SK-N-SH (cell line): ENCODE measurements at regions not wholly inside any gene's neighbourhood (a gene's known extent, or its start where the extent isn't known, plus 50 kb on each side); places are given as distances from the start of the nearest gene placed in this dataset.
A peak's percentile ranks its signal among the peaks of the same experiment; 100 is the strongest.

Experiments
- CTCF ChIA-PET: fragments of 300-600, 350-600 bp; formaldehyde crosslinking; extraction: SDS; loops from one replicate; lab custom pipeline; 2021; lab: Yijun Ruan, JAX
- POLR2A ChIA-PET: fragments of 350-600 bp; sonication (Branson Sonifier 250); formaldehyde crosslinking; extraction: SDS; loops from one replicate; lab custom pipeline; 2020; ENCODE audit warnings: antibody characterized with exemption, inconsistent platforms; lab: Yijun Ruan, JAX
- DNase-seq: peaks from one replicate; pipeline ENCODE4 v3.0.0; 2012
- H2AFZ ChIP-seq: fragments of 200-600 bp; sonication (generic); 2 replicates; pipeline ENCODE4 v1.8.1; 2016; ENCODE audit warnings: antibody characterized with exemption, mild to moderate bottlenecking, low read depth
- H3F3A ChIP-seq: fragments of 200-600 bp; sonication (generic); replicated peaks from 2 replicates; pipeline ENCODE3; 2016; ENCODE audit warnings: antibody characterized with exemption, mild to moderate bottlenecking; ENCODE audit not compliant: insufficient read depth
- H3K27ac ChIP-seq, 2 experiments: fragments of 200-500 bp in 1 of 2; fragments of 200-600 bp in 1 of 2; sonication (Bioruptor generic) in 1 of 2; sonication (generic), shearing (Covaris generic) in 1 of 2; 2 replicates each; pipeline versions ENCODE4 v1.5.1 to v1.6.1; 2014 to 2016; ENCODE audit warnings: low read depth in 2 of 2, inconsistent platforms in 1 of 2, low read length in 1 of 2, mild to moderate bottlenecking in 1 of 2, mixed read lengths in 1 of 2
- H3K27me3 ChIP-seq: fragments of 200-600 bp; sonication (generic), shearing (Covaris generic); 2 replicates; pipeline ENCODE4 v1.6.1; 2016; ENCODE audit warnings: mixed run types; ENCODE audit not compliant: insufficient read depth
- H3K36me3 ChIP-seq, 2 experiments: fragments of 200-500 bp in 1 of 2; fragments of 200-600 bp in 1 of 2; sonication (Bioruptor generic) in 1 of 2; sonication (generic) in 1 of 2; replicated peaks in 1 of 2; 2 replicates each; pipeline versions ENCODE3 to v1.5.1; 2014 to 2016; ENCODE audit warnings: low read length in 1 of 2, mild to moderate bottlenecking in 1 of 2; ENCODE audit not compliant: insufficient read depth in 2 of 2, control insufficient read depth in 1 of 2
- H3K4me1 ChIP-seq, 2 experiments: fragments of 200-500 bp in 1 of 2; fragments of 200-600 bp in 1 of 2; sonication (Bioruptor generic) in 1 of 2; sonication (generic), shearing (Covaris generic) in 1 of 2; 2 replicates each; pipeline versions ENCODE4 v1.5.1 to v1.6.1; 2014 to 2016; ENCODE audit warnings: low read depth in 1 of 2, low read length in 1 of 2, mixed run types in 1 of 2; ENCODE audit not compliant: insufficient read depth in 2 of 2, control insufficient read depth in 1 of 2
- H3K4me2 ChIP-seq: fragments of 200-600 bp; sonication (generic), shearing (Covaris generic); 2 replicates; pipeline ENCODE4 v1.6.1; 2017; ENCODE audit warnings: mixed run types
- H3K4me3 ChIP-seq, 2 experiments: fragments of 200-500 bp in 1 of 2; fragments of 200-600 bp in 1 of 2; sonication (Bioruptor generic) in 1 of 2; sonication (generic), shearing (Covaris generic) in 1 of 2; 2 replicates each; pipeline versions ENCODE4 v1.5.1 to v1.8.1; 2014 to 2016; ENCODE audit warnings: low read depth in 2 of 2, inconsistent platforms in 1 of 2, low read length in 1 of 2, mild to moderate bottlenecking in 1 of 2, mixed read lengths in 1 of 2, moderate library complexity in 1 of 2
- H3K79me2 ChIP-seq: fragments of 200-600 bp; sonication (generic); 2 replicates; pipeline ENCODE4 v1.8.1; 2017; ENCODE audit warnings: mild to moderate bottlenecking; ENCODE audit not compliant: insufficient read depth
- H3K9ac ChIP-seq: fragments of 200-600 bp; sonication (generic); 2 replicates; pipeline ENCODE4 v1.6.1; 2017; ENCODE audit warnings: mixed run types
- H3K9me2 ChIP-seq: fragments of 200-600 bp; sonication (generic); 2 replicates; pipeline ENCODE4 v1.6.1; 2017; ENCODE audit warnings: mixed run types
- H3K9me3 ChIP-seq: fragments of 200-600 bp; sonication (generic); 2 replicates; pipeline ENCODE4 v1.6.1; 2017; ENCODE audit warnings: mixed run types, mild to moderate bottlenecking, moderate library complexity
- H4K20me1 ChIP-seq: fragments of 200-600 bp; sonication (generic); 2 replicates; pipeline ENCODE4 v1.6.1; 2017; ENCODE audit warnings: mild to moderate bottlenecking, mixed run types; ENCODE audit not compliant: insufficient read depth
- CHD2 ChIP-seq: fragments of 150-350 bp; IDR thresholded peaks from 2 replicates; pipeline ENCODE4 v1.6.1; 2018; ENCODE audit warnings: low read length; ENCODE audit not compliant: partially characterized antibody
- ELF1 ChIP-seq: IDR thresholded peaks from 2 replicates; pipeline ENCODE4 v1.4.0; 2012
- EZH2phosphoT487 ChIP-seq: fragments of 200-600 bp; sonication (generic); IDR thresholded peaks from 2 replicates; pipeline ENCODE4 v1.6.1; 2017; ENCODE audit warnings: low read depth, mixed run types, mild to moderate bottlenecking, antibody characterized with exemption, moderate library complexity, borderline replicate concordance
- IRF3 ChIP-seq: fragments of 150-350 bp; IDR thresholded peaks from 2 replicates; pipeline ENCODE4 v1.6.1; 2016; ENCODE audit warnings: mild to moderate bottlenecking, low read depth, low read length
- MAX ChIP-seq: IDR thresholded peaks from 2 replicates; pipeline ENCODE4 v1.4.0; 2012; ENCODE audit warnings: low read depth
- MXI1 ChIP-seq: IDR thresholded peaks from 2 replicates; pipeline ENCODE4 v1.6.1; 2012; ENCODE audit warnings: mild to moderate bottlenecking, low read depth, low read length, improper control_type of control experiment
- NRF1 ChIP-seq: IDR thresholded peaks from 2 replicates; pipeline ENCODE4 v1.6.1; 2012; ENCODE audit warnings: low read depth, mild to moderate bottlenecking, low read length
- PBX3 ChIP-seq: IDR thresholded peaks from 2 replicates; pipeline ENCODE4; 2012
- RAD21 ChIP-seq: IDR thresholded peaks from 2 replicates; pipeline ENCODE4 v1.6.1; 2012; ENCODE audit warnings: mild to moderate bottlenecking, low read length
- RCOR1 ChIP-seq: fragments of 150-350 bp; IDR thresholded peaks from 2 replicates; pipeline ENCODE4 v1.6.1; 2017; ENCODE audit warnings: antibody characterized with exemption, low read length
- REST ChIP-seq: IDR thresholded peaks from 2 replicates; pipeline ENCODE4 v1.6.1; 2012; ENCODE audit warnings: mild to moderate bottlenecking, low read depth, low read length, moderate library complexity
- TCF12 ChIP-seq: IDR thresholded peaks from 2 replicates; pipeline ENCODE4 v1.4.0; 2012
- TEAD4 ChIP-seq: IDR thresholded peaks from 2 replicates; pipeline ENCODE4 v1.4.0; 2012; ENCODE audit warnings: mild to moderate bottlenecking, borderline replicate concordance; ENCODE audit not compliant: insufficient read depth
- USF1 ChIP-seq: IDR thresholded peaks from 2 replicates; pipeline ENCODE4 v1.4.0; 2012; ENCODE audit warnings: low read depth, borderline replicate concordance
- WGBS: methylation state at CpG from one replicate; pipeline ENCODE4 v1.1.6; 2017; ENCODE audit warnings: low lambda C conversion rate; 5-methylcytosine and 5-hydroxymethylcytosine counted together
- TF ChIP-seq, protein P1 (sequence below): fragments of 200-600 bp; sonication (generic); IDR thresholded peaks from 2 replicates; pipeline ENCODE4 v1.6.1; 2017; ENCODE audit warnings: antibody characterized with exemption, mild to moderate bottlenecking, moderate library complexity

- WGBS, result 84% methylated on average over 4 of the region's 4 CpGs
- H3K9me2 ChIP-seq, result no peaks in the 10 kb centered on the region
- H3K4me3 ChIP-seq, result no peak overlapping the region
- no peaks in the 10 kb centered on the region for H3K9me3 ChIP-seq
- DNase-seq, result no peak
- no peaks in the 10 kb centered on the region for H3K27me3 ChIP-seq
- H3K79me2 ChIP-seq, result no peaks in the 10 kb centered on the region
- CTCF ChIA-PET, result interaction anchor here (1.0 kb wide), 1 partner anchor 34 kb away, joined by 3 read pairs; no protein-coding TSS in a partner anchor
- H3K4me1 ChIP-seq, result peaks cover 0 to 26% of the 10 kb centered on the region in 2 experiments
- H2AFZ ChIP-seq, result no peak overlapping the region
- H3F3A ChIP-seq, result peaks cover 27% of the 10 kb centered on the region
- no peaks in the 10 kb centered on the region for H4K20me1 ChIP-seq
- no peaks in the 10 kb centered on the region for H3K36me3 ChIP-seq
- TF ChIP-seq RAD21 (no peak), TCF12 (no peak), MXI1 (no peak), PBX3 (no peak), NRF1 (no peak), REST (no peak), TEAD4 (no peak), MAX (no peak), CHD2 (no peak), USF1 (no peak), ELF1 (no peak), RCOR1 (no peak), EZH2phosphoT487 (no peak), IRF3 (no peak)
- TF ChIP-seq, protein P1, sequence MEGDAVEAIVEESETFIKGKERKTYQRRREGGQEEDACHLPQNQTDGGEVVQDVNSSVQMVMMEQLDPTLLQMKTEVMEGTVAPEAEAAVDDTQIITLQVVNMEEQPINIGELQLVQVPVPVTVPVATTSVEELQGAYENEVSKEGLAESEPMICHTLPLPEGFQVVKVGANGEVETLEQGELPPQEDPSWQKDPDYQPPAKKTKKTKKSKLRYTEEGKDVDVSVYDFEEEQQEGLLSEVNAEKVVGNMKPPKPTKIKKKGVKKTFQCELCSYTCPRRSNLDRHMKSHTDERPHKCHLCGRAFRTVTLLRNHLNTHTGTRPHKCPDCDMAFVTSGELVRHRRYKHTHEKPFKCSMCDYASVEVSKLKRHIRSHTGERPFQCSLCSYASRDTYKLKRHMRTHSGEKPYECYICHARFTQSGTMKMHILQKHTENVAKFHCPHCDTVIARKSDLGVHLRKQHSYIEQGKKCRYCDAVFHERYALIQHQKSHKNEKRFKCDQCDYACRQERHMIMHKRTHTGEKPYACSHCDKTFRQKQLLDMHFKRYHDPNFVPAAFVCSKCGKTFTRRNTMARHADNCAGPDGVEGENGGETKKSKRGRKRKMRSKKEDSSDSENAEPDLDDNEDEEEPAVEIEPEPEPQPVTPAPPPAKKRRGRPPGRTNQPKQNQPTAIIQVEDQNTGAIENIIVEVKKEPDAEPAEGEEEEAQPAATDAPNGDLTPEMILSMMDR, result no peak
- H3K27ac ChIP-seq, result peak overlapping the region in 1 of 2 experiments; percentile 65; a peak in 3 of 4 replicates
- H3K4me2 ChIP-seq, result peak overlapping the region; percentile 41; the same call in 1 of the 2 replicates
- POLR2A ChIA-PET, result no interaction called here
- H3K9ac ChIP-seq, result 0 out of 2 replicates have a peak overlapping the region, but pooled peaks have one; percentile 2
These were observed 116.8 kb downstream of the TES start for GRCh38 chr7:116327135-116327534.
